ENCODE measurements at regions not wholly inside any gene's neighbourhood (a gene's known extent, or its start where the extent isn't known, plus 50 kb on each side); places are given as distances from the start of the nearest gene placed in this dataset.

GRCh38 chr17:33501185-33501584, 208.1 kb upstream of the ASIC2 start:
- Mint-ChIP-seq H3K27me3 (ENCODE audit: insufficient read depth) (no peaks in the 10 kb centered on the region), H3K4me3 (no peak overlapping the region), H3K27ac (no peak overlapping the region), H3K4me1 (ENCODE audit: low read depth) (no peaks in the 10 kb centered on the region), H3K9me3 (peaks cover 58% of the 10 kb centered on the region), H3K36me3 (ENCODE audit: low read depth) (peaks cover 4% of the 10 kb centered on the region; the same call in 1 of the 2 replicates)
- no peak for DNase-seq
- TF ChIP-seq CTCF (IDR thresholded peaks at IDR 0.05) = no peak

GRCh38 chr17:33504571-33504970, 211.5 kb upstream of the ASIC2 start:
- no peak for DNase-seq
- H3K9me3 Mint-ChIP-seq = peaks cover 60% of the 10 kb centered on the region
- peaks cover 9% of the 10 kb centered on the region; the same call in 1 of the 2 replicates for H3K36me3 Mint-ChIP-seq (ENCODE audit: low read depth)
- H3K27ac Mint-ChIP-seq = no peak overlapping the region
- H3K4me1 Mint-ChIP-seq (ENCODE audit: low read depth) = no peaks in the 10 kb centered on the region
- H3K27me3 Mint-ChIP-seq (ENCODE audit: insufficient read depth) = no peaks in the 10 kb centered on the region
- no peak overlapping the region for H3K4me3 Mint-ChIP-seq
- TF ChIP-seq CTCF (IDR thresholded peaks at IDR 0.05) = no peak

GRCh38 chr17:33506889-33507650, 214.0 kb upstream of the ASIC2 start:
- peaks cover 54% of the 10 kb centered on the region for H3K9me3 Mint-ChIP-seq
- H3K36me3 Mint-ChIP-seq (ENCODE audit: low read depth) = peaks cover 9% of the 10 kb centered on the region; the same call in 1 of the 2 replicates
- no peak overlapping the region for H3K4me3 Mint-ChIP-seq
- TF ChIP-seq CTCF (IDR thresholded peaks at IDR 0.05) = no peak
- no peaks in the 10 kb centered on the region for H3K27me3 Mint-ChIP-seq (ENCODE audit: insufficient read depth)
- H3K4me1 Mint-ChIP-seq (ENCODE audit: low read depth) = no peaks in the 10 kb centered on the region
- H3K27ac Mint-ChIP-seq = no peak overlapping the region
- no peak for DNase-seq

GRCh38 chr17:33508215-33508614, 215.1 kb upstream of the ASIC2 start:
- Mint-ChIP-seq H3K27me3 (ENCODE audit: insufficient read depth) (no peaks in the 10 kb centered on the region), H3K4me1 (ENCODE audit: low read depth) (no peaks in the 10 kb centered on the region), H3K27ac (no peak overlapping the region), H3K4me3 (no peak overlapping the region), H3K36me3 (ENCODE audit: low read depth) (peaks cover 9% of the 10 kb centered on the region; the same call in 1 of the 2 replicates), H3K9me3 (peaks cover 54% of the 10 kb centered on the region)
- no peak for DNase-seq
- no peak for TF ChIP-seq CTCF (IDR thresholded peaks at IDR 0.05)

GRCh38 chr17:33509331-33509730, 216.2 kb upstream of the ASIC2 start:
- peaks cover 9% of the 10 kb centered on the region; the same call in 1 of the 2 replicates for H3K36me3 Mint-ChIP-seq (ENCODE audit: low read depth)
- TF ChIP-seq CTCF (IDR thresholded peaks at IDR 0.05) = no peak
- no peaks in the 10 kb centered on the region for H3K27me3 Mint-ChIP-seq (ENCODE audit: insufficient read depth)
- DNase-seq = no peak
- no peak overlapping the region for H3K27ac Mint-ChIP-seq
- H3K4me3 Mint-ChIP-seq = no peak overlapping the region
- H3K9me3 Mint-ChIP-seq = peaks cover 62% of the 10 kb centered on the region
- no peaks in the 10 kb centered on the region for H3K4me1 Mint-ChIP-seq (ENCODE audit: low read depth)
